ENCODE measurements at regions not wholly inside any gene's neighbourhood (a gene's known extent, or its start where the extent isn't known, plus 50 kb on each side); places are given as distances from the start of the nearest gene placed in this dataset.

DNA sequence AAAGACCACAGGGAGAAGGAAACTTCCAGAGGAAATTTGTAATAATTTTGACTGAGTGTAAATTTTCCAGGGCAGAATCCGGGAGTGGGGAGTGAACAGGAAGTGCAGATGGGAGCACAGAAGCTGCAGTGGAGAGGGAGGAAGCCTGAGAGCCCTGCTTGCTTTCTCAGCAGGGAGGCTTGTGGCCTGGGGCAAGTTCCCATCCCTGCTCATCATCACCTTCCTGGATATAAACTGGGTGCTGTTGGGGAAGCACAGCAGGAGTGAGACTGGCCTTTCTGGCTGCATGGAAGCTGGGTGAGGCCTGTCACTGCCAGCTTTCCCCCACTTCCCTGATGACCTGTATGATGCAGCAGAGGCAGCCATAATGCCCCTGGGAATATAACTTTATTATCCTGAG lies 532.9 kb downstream of the SLITRK6 start:
- TF ChIP-seq, protein P1, sequence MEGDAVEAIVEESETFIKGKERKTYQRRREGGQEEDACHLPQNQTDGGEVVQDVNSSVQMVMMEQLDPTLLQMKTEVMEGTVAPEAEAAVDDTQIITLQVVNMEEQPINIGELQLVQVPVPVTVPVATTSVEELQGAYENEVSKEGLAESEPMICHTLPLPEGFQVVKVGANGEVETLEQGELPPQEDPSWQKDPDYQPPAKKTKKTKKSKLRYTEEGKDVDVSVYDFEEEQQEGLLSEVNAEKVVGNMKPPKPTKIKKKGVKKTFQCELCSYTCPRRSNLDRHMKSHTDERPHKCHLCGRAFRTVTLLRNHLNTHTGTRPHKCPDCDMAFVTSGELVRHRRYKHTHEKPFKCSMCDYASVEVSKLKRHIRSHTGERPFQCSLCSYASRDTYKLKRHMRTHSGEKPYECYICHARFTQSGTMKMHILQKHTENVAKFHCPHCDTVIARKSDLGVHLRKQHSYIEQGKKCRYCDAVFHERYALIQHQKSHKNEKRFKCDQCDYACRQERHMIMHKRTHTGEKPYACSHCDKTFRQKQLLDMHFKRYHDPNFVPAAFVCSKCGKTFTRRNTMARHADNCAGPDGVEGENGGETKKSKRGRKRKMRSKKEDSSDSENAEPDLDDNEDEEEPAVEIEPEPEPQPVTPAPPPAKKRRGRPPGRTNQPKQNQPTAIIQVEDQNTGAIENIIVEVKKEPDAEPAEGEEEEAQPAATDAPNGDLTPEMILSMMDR (IDR thresholded peaks at IDR 0.05; ENCODE audit: insufficient read depth, low read length), result no peak
- no peak for TF ChIP-seq POLR2AphosphoS5 (IDR thresholded peaks at IDR 0.05; ENCODE audit: low read depth)
- TF ChIP-seq, protein P2, sequence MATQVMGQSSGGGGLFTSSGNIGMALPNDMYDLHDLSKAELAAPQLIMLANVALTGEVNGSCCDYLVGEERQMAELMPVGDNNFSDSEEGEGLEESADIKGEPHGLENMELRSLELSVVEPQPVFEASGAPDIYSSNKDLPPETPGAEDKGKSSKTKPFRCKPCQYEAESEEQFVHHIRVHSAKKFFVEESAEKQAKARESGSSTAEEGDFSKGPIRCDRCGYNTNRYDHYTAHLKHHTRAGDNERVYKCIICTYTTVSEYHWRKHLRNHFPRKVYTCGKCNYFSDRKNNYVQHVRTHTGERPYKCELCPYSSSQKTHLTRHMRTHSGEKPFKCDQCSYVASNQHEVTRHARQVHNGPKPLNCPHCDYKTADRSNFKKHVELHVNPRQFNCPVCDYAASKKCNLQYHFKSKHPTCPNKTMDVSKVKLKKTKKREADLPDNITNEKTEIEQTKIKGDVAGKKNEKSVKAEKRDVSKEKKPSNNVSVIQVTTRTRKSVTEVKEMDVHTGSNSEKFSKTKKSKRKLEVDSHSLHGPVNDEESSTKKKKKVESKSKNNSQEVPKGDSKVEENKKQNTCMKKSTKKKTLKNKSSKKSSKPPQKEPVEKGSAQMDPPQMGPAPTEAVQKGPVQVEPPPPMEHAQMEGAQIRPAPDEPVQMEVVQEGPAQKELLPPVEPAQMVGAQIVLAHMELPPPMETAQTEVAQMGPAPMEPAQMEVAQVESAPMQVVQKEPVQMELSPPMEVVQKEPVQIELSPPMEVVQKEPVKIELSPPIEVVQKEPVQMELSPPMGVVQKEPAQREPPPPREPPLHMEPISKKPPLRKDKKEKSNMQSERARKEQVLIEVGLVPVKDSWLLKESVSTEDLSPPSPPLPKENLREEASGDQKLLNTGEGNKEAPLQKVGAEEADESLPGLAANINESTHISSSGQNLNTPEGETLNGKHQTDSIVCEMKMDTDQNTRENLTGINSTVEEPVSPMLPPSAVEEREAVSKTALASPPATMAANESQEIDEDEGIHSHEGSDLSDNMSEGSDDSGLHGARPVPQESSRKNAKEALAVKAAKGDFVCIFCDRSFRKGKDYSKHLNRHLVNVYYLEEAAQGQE (IDR thresholded peaks at IDR 0.05; ENCODE audit: insufficient replicate concordance, low read depth), result no peak
- TF ChIP-seq GABPA (IDR thresholded peaks at IDR 0.05; ENCODE audit: low read depth), result no peak
